ENCODE measurements at regions not wholly inside any gene's neighbourhood (a gene's known extent, or its start where the extent isn't known, plus 50 kb on each side); places are given as distances from the start of the nearest gene placed in this dataset.

GRCh38 chr6:165846123-165846966, 183.3 kb upstream of the PDE10A start:
- ChIA-PET CTCF (interaction anchor here (1.2 kb wide), 1 partner anchor 252 kb away, joined by 3 read pairs; no protein-coding TSS in a partner anchor), POLR2A (interaction anchor here (1.4 kb wide), 1 partner anchor 14 kb away, joined by 3 read pairs; no protein-coding TSS in a partner anchor)
- H3K4me3 Mint-ChIP-seq: no peak overlapping the region
- ATAC-seq (no peak), DNase-seq (no peak)
- H3K27me3 Mint-ChIP-seq: peaks cover 60% of the 10 kb centered on the region
- H3K27ac Mint-ChIP-seq: no peak overlapping the region
- peaks cover 10% of the 10 kb centered on the region for H3K4me1 Mint-ChIP-seq (ENCODE audit: low read depth)
- TF ChIP-seq, protein P1, sequence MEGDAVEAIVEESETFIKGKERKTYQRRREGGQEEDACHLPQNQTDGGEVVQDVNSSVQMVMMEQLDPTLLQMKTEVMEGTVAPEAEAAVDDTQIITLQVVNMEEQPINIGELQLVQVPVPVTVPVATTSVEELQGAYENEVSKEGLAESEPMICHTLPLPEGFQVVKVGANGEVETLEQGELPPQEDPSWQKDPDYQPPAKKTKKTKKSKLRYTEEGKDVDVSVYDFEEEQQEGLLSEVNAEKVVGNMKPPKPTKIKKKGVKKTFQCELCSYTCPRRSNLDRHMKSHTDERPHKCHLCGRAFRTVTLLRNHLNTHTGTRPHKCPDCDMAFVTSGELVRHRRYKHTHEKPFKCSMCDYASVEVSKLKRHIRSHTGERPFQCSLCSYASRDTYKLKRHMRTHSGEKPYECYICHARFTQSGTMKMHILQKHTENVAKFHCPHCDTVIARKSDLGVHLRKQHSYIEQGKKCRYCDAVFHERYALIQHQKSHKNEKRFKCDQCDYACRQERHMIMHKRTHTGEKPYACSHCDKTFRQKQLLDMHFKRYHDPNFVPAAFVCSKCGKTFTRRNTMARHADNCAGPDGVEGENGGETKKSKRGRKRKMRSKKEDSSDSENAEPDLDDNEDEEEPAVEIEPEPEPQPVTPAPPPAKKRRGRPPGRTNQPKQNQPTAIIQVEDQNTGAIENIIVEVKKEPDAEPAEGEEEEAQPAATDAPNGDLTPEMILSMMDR (IDR thresholded peaks at IDR 0.05): no peak
- H3K9me3 Mint-ChIP-seq: no peaks in the 10 kb centered on the region
- no peaks in the 10 kb centered on the region for H3K36me3 Mint-ChIP-seq (ENCODE audit: low read depth)
- intact Hi-C loops (cut with micrococcal nuclease): no loop called here

- CTCF ChIA-PET: interaction anchor here (1.2 kb wide), 1 partner anchor 253 kb away, joined by 3 read pairs; no protein-coding TSS in a partner anchor
- POLR2A ChIA-PET: no interaction called here
- Mint-ChIP-seq H3K4me3 (no peak overlapping the region), H3K4me1 (ENCODE audit: low read depth) (peaks cover 10% of the 10 kb centered on the region), H3K9me3 (no peaks in the 10 kb centered on the region), H3K27ac (no peak overlapping the region), H3K27me3 (peaks cover 57% of the 10 kb centered on the region), H3K36me3 (ENCODE audit: low read depth) (no peaks in the 10 kb centered on the region)
- intact Hi-C loops (cut with micrococcal nuclease): no loop called here
- DNase-seq (no peak), ATAC-seq (no peak)
- TF ChIP-seq, protein P1 (IDR thresholded peaks at IDR 0.05): no peak
Observed at GRCh38 chr6:165845493-165845892, 182.5 kb upstream of the PDE10A start.

DNA sequence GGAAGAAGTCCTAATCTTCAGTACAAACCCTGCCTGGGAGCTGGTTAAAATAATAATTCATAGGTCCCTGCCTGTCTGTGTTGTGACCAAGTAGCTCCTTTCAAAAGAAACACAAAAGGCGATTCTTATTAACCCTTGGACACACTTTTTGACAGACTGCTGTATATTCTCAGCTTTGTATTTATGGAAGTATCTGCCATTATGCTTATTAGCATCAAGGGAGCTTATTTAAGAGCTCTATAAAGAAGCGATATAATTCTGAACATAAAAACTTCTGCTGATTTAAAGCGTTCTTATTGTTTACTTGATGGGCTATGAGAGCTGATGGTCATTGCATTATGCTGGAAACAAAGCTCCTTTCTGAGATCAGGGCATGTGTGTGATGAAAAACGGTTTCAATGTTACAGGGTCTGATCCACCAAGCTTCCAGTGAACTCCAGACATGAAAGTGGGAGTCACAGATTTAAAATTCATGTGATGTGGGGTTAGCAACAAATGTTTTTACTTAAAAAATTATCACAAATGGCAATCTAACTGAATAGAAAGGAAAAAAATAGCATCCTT, 181.8 kb upstream of the PDE10A start:
- Mint-ChIP-seq H3K27me3 (peaks cover 51% of the 10 kb centered on the region), H3K27ac (no peak overlapping the region), H3K4me3 (no peak overlapping the region), H3K4me1 (ENCODE audit: low read depth) (peaks cover 6% of the 10 kb centered on the region), H3K9me3 (no peaks in the 10 kb centered on the region), H3K36me3 (ENCODE audit: low read depth) (no peaks in the 10 kb centered on the region)
- no peak for DNase-seq
- no peak for ATAC-seq
- intact Hi-C loops (cut with micrococcal nuclease): no loop called here
- TF ChIP-seq, protein P1 (IDR thresholded peaks at IDR 0.05): no peak
- ChIA-PET CTCF (interaction anchor here (1.2 kb wide), 1 partner anchor 253 kb away, joined by 3 read pairs; no protein-coding TSS in a partner anchor), POLR2A (no interaction called here)

DNA sequence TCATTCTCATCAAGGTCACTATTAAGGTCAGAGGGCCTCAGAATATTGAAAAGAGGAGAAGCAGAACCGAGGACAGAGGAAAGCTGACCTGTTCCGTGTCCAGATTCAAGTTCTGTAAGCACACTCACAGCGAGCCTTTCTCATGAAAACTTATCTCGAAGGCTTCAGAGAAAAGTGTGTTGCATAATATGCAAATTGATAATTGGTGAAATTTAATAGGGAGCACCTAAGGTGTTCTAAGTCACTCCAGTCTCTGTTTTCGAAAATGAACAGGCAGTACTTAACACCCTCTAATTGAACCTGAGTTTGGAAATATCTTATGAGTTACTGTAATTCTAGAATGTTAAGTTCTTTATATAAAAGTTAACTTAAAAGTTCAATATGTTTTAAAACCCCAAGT, 181.2 kb upstream of the PDE10A start:
- intact Hi-C loops (cut with micrococcal nuclease): no loop called here
- ATAC-seq (no peak), DNase-seq (no peak)
- no peak overlapping the region for H3K4me3 Mint-ChIP-seq
- H3K27ac Mint-ChIP-seq: no peak overlapping the region
- peaks cover 51% of the 10 kb centered on the region for H3K27me3 Mint-ChIP-seq
- no peaks in the 10 kb centered on the region for H3K4me1 Mint-ChIP-seq (ENCODE audit: low read depth)
- ChIA-PET CTCF (no interaction called here), POLR2A (no interaction called here)
- H3K9me3 Mint-ChIP-seq: no peaks in the 10 kb centered on the region
- no peaks in the 10 kb centered on the region for H3K36me3 Mint-ChIP-seq (ENCODE audit: low read depth)
- TF ChIP-seq, protein P1 (IDR thresholded peaks at IDR 0.05): no peak

- Mint-ChIP-seq H3K27me3 (peaks cover 47% of the 10 kb centered on the region), H3K36me3 (ENCODE audit: low read depth) (no peaks in the 10 kb centered on the region), H3K9me3 (no peaks in the 10 kb centered on the region), H3K4me1 (ENCODE audit: low read depth) (no peaks in the 10 kb centered on the region), H3K4me3 (no peak overlapping the region), H3K27ac (no peak overlapping the region)
- TF ChIP-seq, protein P1 (IDR thresholded peaks at IDR 0.05): no peak
- intact Hi-C loops (cut with micrococcal nuclease): no loop called here
- ATAC-seq: no peak
- no peak for DNase-seq
- ChIA-PET CTCF (no interaction called here), POLR2A (no interaction called here)
Observed at GRCh38 chr6:165843568-165844113, 180.6 kb upstream of the PDE10A start.

Data from activated CD8-positive, alpha-beta T cell treated with anti-CD3 and anti-CD28 coated beads for 36 hours (primary cell).